Keratinocyte (primary cell): ENCODE measurements at regions not wholly inside any gene's neighbourhood (a gene's known extent, or its start where the extent isn't known, plus 50 kb on each side); places are given as distances from the start of the nearest gene placed in this dataset.

ENCODE experiments used
- EZH2 ChIP-seq: IDR thresholded peaks from one replicate; pipeline ENCODE4 v1.6.1; 2012; ENCODE audit warnings: inconsistent platforms, mild to moderate bottlenecking, low read length, moderate library complexity
- TF ChIP-seq, protein P1 (sequence below), 3 experiments: IDR thresholded peaks in 1 of 3; conservative IDR thresholded peaks in 1 of 3; optimal IDR thresholded peaks in 1 of 3; 2 replicates in 2 of 3; 3 replicates in 1 of 3; pipeline versions ENCODE3 to v1.5.1; 2011; ENCODE audit warnings: low read length in 3 of 3, mild to moderate bottlenecking in 3 of 3, moderate library complexity in 2 of 3, control low read depth in 1 of 3, inconsistent platforms in 1 of 3; ENCODE audit not compliant: insufficient read depth in 2 of 3; ENCODE audit errors: extremely low read depth in 1 of 3

- TF ChIP-seq, protein P1, sequence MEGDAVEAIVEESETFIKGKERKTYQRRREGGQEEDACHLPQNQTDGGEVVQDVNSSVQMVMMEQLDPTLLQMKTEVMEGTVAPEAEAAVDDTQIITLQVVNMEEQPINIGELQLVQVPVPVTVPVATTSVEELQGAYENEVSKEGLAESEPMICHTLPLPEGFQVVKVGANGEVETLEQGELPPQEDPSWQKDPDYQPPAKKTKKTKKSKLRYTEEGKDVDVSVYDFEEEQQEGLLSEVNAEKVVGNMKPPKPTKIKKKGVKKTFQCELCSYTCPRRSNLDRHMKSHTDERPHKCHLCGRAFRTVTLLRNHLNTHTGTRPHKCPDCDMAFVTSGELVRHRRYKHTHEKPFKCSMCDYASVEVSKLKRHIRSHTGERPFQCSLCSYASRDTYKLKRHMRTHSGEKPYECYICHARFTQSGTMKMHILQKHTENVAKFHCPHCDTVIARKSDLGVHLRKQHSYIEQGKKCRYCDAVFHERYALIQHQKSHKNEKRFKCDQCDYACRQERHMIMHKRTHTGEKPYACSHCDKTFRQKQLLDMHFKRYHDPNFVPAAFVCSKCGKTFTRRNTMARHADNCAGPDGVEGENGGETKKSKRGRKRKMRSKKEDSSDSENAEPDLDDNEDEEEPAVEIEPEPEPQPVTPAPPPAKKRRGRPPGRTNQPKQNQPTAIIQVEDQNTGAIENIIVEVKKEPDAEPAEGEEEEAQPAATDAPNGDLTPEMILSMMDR (optimal IDR thresholded peaks at IDR 0.05 in 1 of 3, IDR thresholded peaks at IDR 0.05 in 1 of 3, conservative IDR thresholded peaks at IDR 0.05 in 1 of 3; ENCODE audit: extremely low read depth in 1 of 3, insufficient read depth in 2 of 3, low read length in 3 of 3): no peak
- no peak for TF ChIP-seq EZH2
Observed at GRCh38 chr6:97841763-97842162, 558.7 kb upstream of the MMS22L start.
